CD4-positive, CD25-positive, alpha-beta regulatory T cell (primary cell): ENCODE measurements at regions not wholly inside any gene's neighbourhood (a gene's known extent, or its start where the extent isn't known, plus 50 kb on each side); places are given as distances from the start of the nearest gene placed in this dataset.
A peak's percentile ranks its signal among the peaks of the same experiment; 100 is the strongest.

ENCODE experiments used
- ATAC-seq, 2 donors: fragments of 150-1000 bp; cut with Tn5 transposase; one replicate each; pipeline ENCODE4 v1.10.0; 2021; ENCODE audit warnings: low read depth in 2 of 2, moderate number of reproducible peaks in 2 of 2, moderate library complexity in 1 of 2
- DNase-seq, 3 donors: peaks; one replicate each; pipeline versions ENCODE4 v3.0.0 to v3.0.0-alpha.2; 2012 to 2022; ENCODE audit warnings: mixed read lengths in 1 of 3
- H3K27ac ChIP-seq: one replicate; pipeline ENCODE4 v1.7.0; 2013; ENCODE audit warnings: mild to moderate bottlenecking, low read length; ENCODE audit not compliant: insufficient read depth, poor library complexity, severe bottlenecking
- H3K27me3 ChIP-seq: one replicate; pipeline ENCODE4 v1.7.0; 2013; ENCODE audit warnings: low read length; ENCODE audit not compliant: control insufficient read depth, insufficient read depth
- H3K36me3 ChIP-seq: one replicate; pipeline ENCODE4 v1.7.0; 2013; ENCODE audit warnings: mild to moderate bottlenecking, low read length, moderate library complexity; ENCODE audit not compliant: control insufficient read depth, insufficient read depth
- H3K4me1 ChIP-seq: 2 replicates; pipeline ENCODE4 v1.7.0; 2013; ENCODE audit warnings: mild to moderate bottlenecking, low read length; ENCODE audit not compliant: insufficient read depth, control insufficient read depth, poor library complexity, severe bottlenecking
- H3K4me3 ChIP-seq: one replicate; pipeline ENCODE4 v1.7.0; 2013; ENCODE audit warnings: low read depth, mild to moderate bottlenecking, low read length, moderate library complexity
- H3K9me3 ChIP-seq, 2 experiments: 1 replicate in 1 of 2; 2 replicates in 1 of 2; pipeline ENCODE4 v1.7.0; 2013; ENCODE audit warnings: low read length in 2 of 2, mild to moderate bottlenecking in 1 of 2, moderate library complexity in 1 of 2; ENCODE audit not compliant: control insufficient read depth in 2 of 2
- H3K27ac Mint-ChIP-seq, 3 donors: one replicate each; pipeline ENCODE4 v1.8.0; 2020 to 2022; ENCODE audit warnings: mild to moderate bottlenecking in 3 of 3, mixed read lengths in 3 of 3, moderate library complexity in 2 of 3
- H3K27me3 Mint-ChIP-seq: one replicate; pipeline ENCODE4 v1.8.0; 2022; ENCODE audit warnings: mild to moderate bottlenecking, mixed read lengths
- H3K36me3 Mint-ChIP-seq: one replicate; pipeline ENCODE4 v1.8.0; 2020; ENCODE audit warnings: mixed read lengths
- H3K4me1 Mint-ChIP-seq, 4 donors: one replicate each; pipeline ENCODE4 v1.8.0; 2020 to 2022; ENCODE audit warnings: mixed read lengths in 4 of 4, mild to moderate bottlenecking in 1 of 4
- H3K4me3 Mint-ChIP-seq, 4 donors: one replicate each; pipeline ENCODE4 v1.8.0; 2020 to 2022; ENCODE audit warnings: mild to moderate bottlenecking in 4 of 4, mixed read lengths in 4 of 4, moderate library complexity in 3 of 4
- H3K9me3 Mint-ChIP-seq, 7 donors: one replicate each; pipeline ENCODE4 v1.8.0; 2020 to 2022; ENCODE audit warnings: mixed read lengths in 7 of 7, mild to moderate bottlenecking in 3 of 7, moderate library complexity in 2 of 7

GRCh38 chr4:163913571-163913970 lies 419.1 kb downstream of the TMA16 start:
- H3K4me1 Mint-ChIP-seq = no peaks in the 10 kb centered on the region
- no peak overlapping the region for H3K4me3 ChIP-seq
- H3K36me3 ChIP-seq = no peaks in the 10 kb centered on the region
- H3K4me1 ChIP-seq = no peaks in the 10 kb centered on the region
- peaks cover 5% of the 10 kb centered on the region for H3K27me3 Mint-ChIP-seq
- H3K27me3 ChIP-seq = no peaks in the 10 kb centered on the region
- H3K27ac ChIP-seq = no peak overlapping the region
- no peak overlapping the region for H3K4me3 Mint-ChIP-seq
- no peaks in the 10 kb centered on the region for H3K36me3 Mint-ChIP-seq
- H3K9me3 Mint-ChIP-seq = peaks cover 0 to 4% (median 0%) of the 10 kb centered on the region in 7 donors
- ATAC-seq = no peak
- H3K9me3 ChIP-seq = no peaks in the 10 kb centered on the region
- H3K27ac Mint-ChIP-seq = peak overlapping the region in 1 of 3 donors; percentile 11
- DNase-seq = no peak

- Mint-ChIP-seq H3K36me3 (no peaks in the 10 kb centered on the region), H3K27ac (no peak overlapping the region), H3K4me3 (no peak overlapping the region), H3K4me1 (no peaks in the 10 kb centered on the region), H3K9me3 (peaks cover 0 to 4% (median 0%) of the 10 kb centered on the region in 7 donors), H3K27me3 (peaks cover 5% of the 10 kb centered on the region)
- Histone ChIP-seq H3K4me1 (no peaks in the 10 kb centered on the region), H3K27me3 (no peaks in the 10 kb centered on the region), H3K9me3 (no peaks in the 10 kb centered on the region), H3K36me3 (no peaks in the 10 kb centered on the region), H3K27ac (no peak overlapping the region), H3K4me3 (no peak overlapping the region)
- DNase-seq (no peak), ATAC-seq (no peak)
Observed at GRCh38 chr4:163915896-163916295, 421.4 kb downstream of the TMA16 start.

GRCh38 chr4:163920426-163920825 lies 425.9 kb downstream of the TMA16 start:
- peaks cover 8% of the 10 kb centered on the region for H3K27me3 Mint-ChIP-seq
- DNase-seq (no peak), ATAC-seq (no peak)
- Histone ChIP-seq H3K4me1 (no peaks in the 10 kb centered on the region), H3K27me3 (no peaks in the 10 kb centered on the region), H3K9me3 (no peaks in the 10 kb centered on the region), H3K4me3 (no peak overlapping the region), H3K27ac (no peak overlapping the region), H3K36me3 (no peaks in the 10 kb centered on the region)
- H3K36me3 Mint-ChIP-seq = no peaks in the 10 kb centered on the region
- H3K4me1 Mint-ChIP-seq = no peaks in the 10 kb centered on the region
- H3K9me3 Mint-ChIP-seq = peaks cover 0 to 4% (median 0%) of the 10 kb centered on the region in 7 donors
- no peak overlapping the region for H3K4me3 Mint-ChIP-seq
- H3K27ac Mint-ChIP-seq = no peak overlapping the region

GRCh38 chr4:163922302-163922701 lies 427.8 kb downstream of the TMA16 start:
- no peak overlapping the region for H3K27ac ChIP-seq
- Mint-ChIP-seq H3K4me1 (no peaks in the 10 kb centered on the region), H3K36me3 (no peaks in the 10 kb centered on the region), H3K27me3 (peaks cover 8% of the 10 kb centered on the region), H3K4me3 (no peak overlapping the region), H3K27ac (no peak overlapping the region), H3K9me3 (peaks cover 0 to 3% (median 0%) of the 10 kb centered on the region in 7 donors)
- H3K36me3 ChIP-seq = no peaks in the 10 kb centered on the region
- no peak for ATAC-seq
- H3K4me1 ChIP-seq = no peaks in the 10 kb centered on the region
- no peaks in the 10 kb centered on the region for H3K9me3 ChIP-seq
- H3K4me3 ChIP-seq = no peak overlapping the region
- no peaks in the 10 kb centered on the region for H3K27me3 ChIP-seq
- no peak for DNase-seq

GRCh38 chr4:163923092-163923491 lies 428.6 kb downstream of the TMA16 start:
- Histone ChIP-seq H3K27me3 (no peaks in the 10 kb centered on the region), H3K27ac (no peak overlapping the region), H3K4me1 (no peaks in the 10 kb centered on the region), H3K36me3 (no peaks in the 10 kb centered on the region), H3K4me3 (no peak overlapping the region), H3K9me3 (no peaks in the 10 kb centered on the region)
- ATAC-seq (no peak), DNase-seq (no peak)
- H3K4me3 Mint-ChIP-seq = no peak overlapping the region
- H3K27ac Mint-ChIP-seq = no peak overlapping the region
- H3K36me3 Mint-ChIP-seq = no peaks in the 10 kb centered on the region
- H3K27me3 Mint-ChIP-seq = peaks cover 8% of the 10 kb centered on the region
- H3K4me1 Mint-ChIP-seq = no peaks in the 10 kb centered on the region
- peaks cover 0 to 3% (median 0%) of the 10 kb centered on the region in 7 donors for H3K9me3 Mint-ChIP-seq

- no peaks in the 10 kb centered on the region for H3K36me3 Mint-ChIP-seq
- H3K4me1 Mint-ChIP-seq = no peaks in the 10 kb centered on the region
- no peak for ATAC-seq
- Histone ChIP-seq H3K9me3 (no peaks in the 10 kb centered on the region), H3K36me3 (no peaks in the 10 kb centered on the region), H3K4me3 (no peak overlapping the region), H3K27me3 (no peaks in the 10 kb centered on the region), H3K27ac (no peak overlapping the region), H3K4me1 (no peaks in the 10 kb centered on the region)
- H3K27ac Mint-ChIP-seq = no peak overlapping the region
- peaks cover 0 to 3% (median 0%) of the 10 kb centered on the region in 7 donors for H3K9me3 Mint-ChIP-seq
- DNase-seq = no peak
- H3K27me3 Mint-ChIP-seq = no peaks in the 10 kb centered on the region
- H3K4me3 Mint-ChIP-seq = no peak overlapping the region
Observed at GRCh38 chr4:163930086-163930485, 435.6 kb downstream of the TMA16 start.

GRCh38 chr4:163932504-163932903 lies 438.0 kb downstream of the TMA16 start:
- H3K27me3 ChIP-seq = no peaks in the 10 kb centered on the region
- H3K4me3 ChIP-seq = no peak overlapping the region
- no peak for DNase-seq
- no peak overlapping the region for H3K27ac Mint-ChIP-seq
- H3K4me1 Mint-ChIP-seq = no peaks in the 10 kb centered on the region
- H3K36me3 Mint-ChIP-seq = no peaks in the 10 kb centered on the region
- no peak for ATAC-seq
- H3K27me3 Mint-ChIP-seq = no peaks in the 10 kb centered on the region
- H3K27ac ChIP-seq = no peak overlapping the region
- no peak overlapping the region for H3K4me3 Mint-ChIP-seq
- H3K4me1 ChIP-seq = no peaks in the 10 kb centered on the region
- no peaks in the 10 kb centered on the region for H3K9me3 ChIP-seq
- no peaks in the 10 kb centered on the region for H3K9me3 Mint-ChIP-seq
- H3K36me3 ChIP-seq = no peaks in the 10 kb centered on the region

GRCh38 chr4:163939597-163939996 lies 445.1 kb downstream of the TMA16 start:
- H3K36me3 ChIP-seq = no peaks in the 10 kb centered on the region
- DNase-seq = no peak
- no peak overlapping the region for H3K4me3 ChIP-seq
- H3K4me1 Mint-ChIP-seq = no peaks in the 10 kb centered on the region
- no peaks in the 10 kb centered on the region for H3K36me3 Mint-ChIP-seq
- no peaks in the 10 kb centered on the region for H3K4me1 ChIP-seq
- no peak overlapping the region for H3K4me3 Mint-ChIP-seq
- ATAC-seq = no peak
- no peak overlapping the region for H3K27ac ChIP-seq
- H3K9me3 ChIP-seq = no peaks in the 10 kb centered on the region
- no peak overlapping the region for H3K27ac Mint-ChIP-seq
- peaks cover 4% of the 10 kb centered on the region for H3K27me3 Mint-ChIP-seq
- H3K9me3 Mint-ChIP-seq = peaks cover 0 to 9% (median 0%) of the 10 kb centered on the region in 7 donors
- no peaks in the 10 kb centered on the region for H3K27me3 ChIP-seq
